ENCODE measurements at regions not wholly inside any gene's neighbourhood (a gene's known extent, or its start where the extent isn't known, plus 50 kb on each side); places are given as distances from the start of the nearest gene placed in this dataset.

DNA sequence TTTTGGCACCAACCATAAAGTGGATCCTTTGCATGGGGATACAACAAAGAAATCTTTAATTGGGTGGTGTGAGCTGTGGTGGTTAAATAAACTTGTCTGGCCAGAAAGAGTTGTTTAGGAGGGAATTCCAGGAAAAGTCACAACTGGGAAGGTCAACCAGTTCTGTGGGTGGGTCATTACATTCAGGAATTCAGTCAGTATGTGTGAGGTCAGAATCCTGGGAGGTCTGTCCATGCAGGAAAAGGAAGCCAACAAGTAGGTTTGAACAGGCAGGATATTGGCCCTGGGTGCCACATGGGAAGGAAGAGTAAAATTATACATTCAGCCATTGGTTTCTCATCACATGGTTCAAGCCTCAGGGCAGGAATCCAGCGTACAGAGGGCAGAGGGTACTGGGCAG is 162.3 kb upstream of the ADAMTS5 start:
- Histone ChIP-seq H3K4me3 (no peak overlapping the region), H3K27ac (replicated peaks) (no peak overlapping the region), H3K27me3 (ENCODE audit: low read depth) (no peaks in the 10 kb centered on the region), H3K9me3 (replicated peaks) (no peaks in the 10 kb centered on the region), H3K4me1 (peaks cover 11% of the 10 kb centered on the region), H3K36me3 (no peaks in the 10 kb centered on the region)
- TF ChIP-seq, protein P1, sequence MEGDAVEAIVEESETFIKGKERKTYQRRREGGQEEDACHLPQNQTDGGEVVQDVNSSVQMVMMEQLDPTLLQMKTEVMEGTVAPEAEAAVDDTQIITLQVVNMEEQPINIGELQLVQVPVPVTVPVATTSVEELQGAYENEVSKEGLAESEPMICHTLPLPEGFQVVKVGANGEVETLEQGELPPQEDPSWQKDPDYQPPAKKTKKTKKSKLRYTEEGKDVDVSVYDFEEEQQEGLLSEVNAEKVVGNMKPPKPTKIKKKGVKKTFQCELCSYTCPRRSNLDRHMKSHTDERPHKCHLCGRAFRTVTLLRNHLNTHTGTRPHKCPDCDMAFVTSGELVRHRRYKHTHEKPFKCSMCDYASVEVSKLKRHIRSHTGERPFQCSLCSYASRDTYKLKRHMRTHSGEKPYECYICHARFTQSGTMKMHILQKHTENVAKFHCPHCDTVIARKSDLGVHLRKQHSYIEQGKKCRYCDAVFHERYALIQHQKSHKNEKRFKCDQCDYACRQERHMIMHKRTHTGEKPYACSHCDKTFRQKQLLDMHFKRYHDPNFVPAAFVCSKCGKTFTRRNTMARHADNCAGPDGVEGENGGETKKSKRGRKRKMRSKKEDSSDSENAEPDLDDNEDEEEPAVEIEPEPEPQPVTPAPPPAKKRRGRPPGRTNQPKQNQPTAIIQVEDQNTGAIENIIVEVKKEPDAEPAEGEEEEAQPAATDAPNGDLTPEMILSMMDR (IDR thresholded peaks at IDR 0.05; ENCODE audit: borderline replicate concordance) = no peak
- intact Hi-C loops (cut with micrococcal nuclease) = no loop called here
- no peak for DNase-seq

DNA sequence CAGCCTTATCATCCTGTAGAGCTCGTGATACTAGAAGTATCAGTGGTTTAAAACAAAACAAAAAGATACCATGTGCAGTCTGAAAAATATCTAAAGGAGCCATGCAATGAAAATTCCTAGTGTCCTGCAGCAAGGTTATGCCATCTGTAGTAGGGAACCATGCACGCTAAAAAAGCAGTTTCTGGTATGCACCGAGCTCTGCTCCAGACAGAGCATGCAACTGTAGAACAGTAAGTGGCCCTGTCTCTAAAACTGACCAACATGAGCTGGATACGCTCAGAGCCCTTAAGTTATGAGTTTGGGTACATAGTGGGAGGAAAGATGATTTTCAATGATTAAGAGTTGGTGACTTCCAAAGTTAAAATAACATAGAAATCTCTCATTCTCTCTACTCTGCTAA is 159.3 kb upstream of the ADAMTS5 start:
- no peaks in the 10 kb centered on the region for H3K9me3 ChIP-seq (replicated peaks)
- no peak overlapping the region for H3K27ac ChIP-seq (replicated peaks)
- H3K36me3 ChIP-seq = no peaks in the 10 kb centered on the region
- no peak for DNase-seq
- H3K4me1 ChIP-seq = peaks cover 11% of the 10 kb centered on the region
- intact Hi-C loops (cut with micrococcal nuclease) = no loop called here
- no peak overlapping the region for H3K4me3 ChIP-seq
- TF ChIP-seq, protein P1 (IDR thresholded peaks at IDR 0.05; ENCODE audit: borderline replicate concordance) = no peak
- no peaks in the 10 kb centered on the region for H3K27me3 ChIP-seq (ENCODE audit: low read depth)

GRCh38 chr21:27122686-27123085 is 155.8 kb upstream of the ADAMTS5 start:
- intact Hi-C loops (cut with micrococcal nuclease) = no loop called here
- Histone ChIP-seq H3K27ac (replicated peaks) (no peak overlapping the region), H3K4me3 (no peak overlapping the region), H3K9me3 (replicated peaks) (no peaks in the 10 kb centered on the region), H3K4me1 (peaks cover 2% of the 10 kb centered on the region), H3K27me3 (ENCODE audit: low read depth) (no peaks in the 10 kb centered on the region), H3K36me3 (no peaks in the 10 kb centered on the region)
- TF ChIP-seq, protein P1 (IDR thresholded peaks at IDR 0.05; ENCODE audit: borderline replicate concordance) = no peak
- DNase-seq = no peak

DNA sequence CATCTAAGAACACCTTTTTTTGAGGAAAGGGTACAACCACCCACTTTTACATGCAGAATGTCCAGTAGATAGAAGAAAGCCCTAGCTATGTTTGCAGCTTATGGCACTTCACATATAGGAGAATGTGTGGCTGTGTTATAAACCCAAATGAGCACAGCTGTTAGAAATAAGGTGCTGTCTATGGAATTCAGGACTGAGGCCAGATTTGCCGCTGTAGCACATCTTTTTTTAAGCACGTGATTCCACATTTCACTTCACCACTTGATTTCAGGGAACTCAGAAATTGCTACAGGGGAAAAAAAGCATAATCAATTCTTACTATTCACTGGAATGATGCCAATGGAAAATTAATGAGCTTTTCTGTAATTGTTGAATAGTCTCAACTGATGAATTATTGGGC is 147.2 kb upstream of the ADAMTS5 start:
- Histone ChIP-seq H3K27ac (replicated peaks) (no peak overlapping the region), H3K9me3 (replicated peaks) (no peaks in the 10 kb centered on the region), H3K4me1 (no peaks in the 10 kb centered on the region), H3K4me3 (no peak overlapping the region), H3K36me3 (no peaks in the 10 kb centered on the region), H3K27me3 (ENCODE audit: low read depth) (no peaks in the 10 kb centered on the region)
- intact Hi-C loops (cut with micrococcal nuclease) = no loop called here
- TF ChIP-seq, protein P1 (IDR thresholded peaks at IDR 0.05; ENCODE audit: borderline replicate concordance) = no peak
- no peak for DNase-seq

DNA sequence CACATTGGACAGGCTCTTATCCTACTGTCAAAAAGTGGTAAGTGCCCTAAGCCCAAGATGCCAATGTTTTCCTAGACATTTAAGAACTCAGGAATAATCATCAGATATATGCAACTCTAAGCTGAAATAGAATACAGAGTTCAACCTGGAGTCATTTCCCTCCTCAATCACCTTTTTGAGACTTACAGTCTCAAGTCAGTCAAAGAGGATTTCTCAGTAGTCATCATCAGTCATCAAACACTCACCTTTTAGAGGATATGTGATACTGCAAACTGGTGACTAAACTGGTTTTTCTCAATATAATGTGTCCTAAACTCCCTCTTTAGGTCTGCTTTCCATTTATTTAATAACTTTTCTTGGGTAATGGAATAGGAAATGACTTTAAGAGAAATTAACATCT is 145.3 kb upstream of the ADAMTS5 start:
- H3K36me3 ChIP-seq = no peaks in the 10 kb centered on the region
- no peaks in the 10 kb centered on the region for H3K27me3 ChIP-seq (ENCODE audit: low read depth)
- no peaks in the 10 kb centered on the region for H3K4me1 ChIP-seq
- no peak for DNase-seq
- no peak overlapping the region for H3K4me3 ChIP-seq
- H3K9me3 ChIP-seq (replicated peaks) = no peaks in the 10 kb centered on the region
- intact Hi-C loops (cut with micrococcal nuclease) = no loop called here
- H3K27ac ChIP-seq (replicated peaks) = no peak overlapping the region
- TF ChIP-seq, protein P1 (IDR thresholded peaks at IDR 0.05; ENCODE audit: borderline replicate concordance) = no peak

DNA sequence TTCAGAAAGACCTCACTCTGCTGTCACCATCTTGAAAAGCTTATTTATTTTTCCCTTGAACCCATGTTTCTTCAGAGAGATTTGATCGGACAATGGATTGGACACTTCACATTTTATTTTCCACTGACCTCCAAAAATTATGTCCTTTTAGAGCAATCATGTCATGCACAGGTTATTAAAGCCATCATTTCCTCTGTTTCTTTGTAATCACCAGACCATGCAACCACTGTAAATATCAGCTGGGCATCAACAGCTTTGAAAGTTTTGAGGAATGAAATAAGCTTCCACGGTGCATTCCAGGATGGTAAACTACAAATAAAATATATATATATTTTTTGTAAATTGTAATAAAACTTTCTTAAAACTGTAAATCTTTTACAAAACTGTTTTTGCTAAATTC is 144.1 kb upstream of the ADAMTS5 start:
- intact Hi-C loops (cut with micrococcal nuclease) = no loop called here
- no peaks in the 10 kb centered on the region for H3K36me3 ChIP-seq
- no peaks in the 10 kb centered on the region for H3K9me3 ChIP-seq (replicated peaks)
- no peak overlapping the region for H3K4me3 ChIP-seq
- no peaks in the 10 kb centered on the region for H3K27me3 ChIP-seq (ENCODE audit: low read depth)
- TF ChIP-seq, protein P1 (IDR thresholded peaks at IDR 0.05; ENCODE audit: borderline replicate concordance) = no peak
- no peaks in the 10 kb centered on the region for H3K4me1 ChIP-seq
- DNase-seq = no peak
- H3K27ac ChIP-seq (replicated peaks) = no peak overlapping the region

All from left ventricle myocardium inferior (tissue), 1 donor.